GM19463 (cell line): ENCODE measurements at regions not wholly inside any gene's neighbourhood (a gene's known extent, or its start where the extent isn't known, plus 50 kb on each side); places are given as distances from the start of the nearest gene placed in this dataset.
"Not testable (repeated sequence)": the region's sequence is repeated elsewhere in the genome, so short reads cannot be mapped to it uniquely, and the experiment has no call there.

Source experiments
- ATAC-seq: cut with Tn5 transposase; IDR thresholded peaks from one replicate; pipeline ENCODE4 v1.9.1; 2021; ENCODE audit warnings: mild to moderate bottlenecking, moderate library complexity; ENCODE audit not compliant: unreplicated experiment

GRCh38 chr3:64783200-64783599 is 95.4 kb upstream of the ADAMTS9 start:
- ATAC-seq, result no peak

- ATAC-seq, result not testable (repeated sequence)
These were observed 93.1 kb upstream of the ADAMTS9 start for GRCh38 chr3:64780923-64781322.

GRCh38 chr3:64773137-64773536 is 85.3 kb upstream of the ADAMTS9 start:
- no peak for ATAC-seq

GRCh38 chr3:64766440-64766839 is 78.6 kb upstream of the ADAMTS9 start:
- no peak for ATAC-seq

- no peak for ATAC-seq
These were observed 78.1 kb upstream of the ADAMTS9 start for GRCh38 chr3:64765947-64766346.

GRCh38 chr3:64764386-64764929 is 76.7 kb upstream of the ADAMTS9 start:
- no peak for ATAC-seq

GRCh38 chr3:64763980-64764379 is 76.2 kb upstream of the ADAMTS9 start:
- no peak for ATAC-seq

- no peak for ATAC-seq
These were observed 73.9 kb upstream of the ADAMTS9 start for GRCh38 chr3:64761729-64762128.

GRCh38 chr3:64760258-64760657 is 72.5 kb upstream of the ADAMTS9 start:
- no peak for ATAC-seq

- ATAC-seq, result no peak
These were observed 72.0 kb upstream of the ADAMTS9 start for GRCh38 chr3:64759811-64760210.

GRCh38 chr3:64756398-64756986 is 68.7 kb upstream of the ADAMTS9 start:
- no peak for ATAC-seq

- no peak for ATAC-seq
These were observed 60.6 kb upstream of the ADAMTS9 start for GRCh38 chr3:64748244-64748904.

GRCh38 chr3:64747679-64748078 is 59.9 kb upstream of the ADAMTS9 start:
- ATAC-seq, result no peak

- no peak for ATAC-seq
These were observed 56.1 kb upstream of the ADAMTS9 start for GRCh38 chr3:64743887-64744243.

- ATAC-seq, result no peak
These were observed 55.5 kb upstream of the ADAMTS9 start for GRCh38 chr3:64743156-64743886.

GRCh38 chr3:64741341-64741740 is 53.5 kb upstream of the ADAMTS9 start:
- ATAC-seq, result no peak

GRCh38 chr3:64739971-64740631 is 52.3 kb upstream of the ADAMTS9 start:
- no peak for ATAC-seq
